GM23338 (cell line): ENCODE measurements at regions not wholly inside any gene's neighbourhood (a gene's known extent, or its start where the extent isn't known, plus 50 kb on each side); places are given as distances from the start of the nearest gene placed in this dataset.

ENCODE experiments used
- ETS1 ChIP-seq: IDR thresholded peaks from 2 replicates; pipeline ENCODE4 v1.6.1; 2016; ENCODE audit warnings: antibody characterized with exemption
- EZH2 ChIP-seq: fragments of 200-600 bp; sonication (generic); IDR thresholded peaks from one replicate; pipeline ENCODE4 v1.8.0; 2017; ENCODE audit warnings: antibody characterized with exemption, mild to moderate bottlenecking, low read depth; ENCODE audit not compliant: unreplicated experiment
- EZH2phosphoT487 ChIP-seq: fragments of 200-600 bp; sonication (generic); IDR thresholded peaks from one replicate; pipeline ENCODE4 v1.8.1; 2018; ENCODE audit warnings: antibody characterized with exemption; ENCODE audit not compliant: unreplicated experiment
- JUNB ChIP-seq: IDR thresholded peaks from one replicate; pipeline ENCODE4 v1.6.1; 2016; ENCODE audit warnings: antibody characterized with exemption; ENCODE audit not compliant: unreplicated experiment
- NANOG ChIP-seq: IDR thresholded peaks from 2 replicates; pipeline ENCODE4 v1.6.1; 2016; ENCODE audit warnings: antibody characterized with exemption, borderline replicate concordance
- REST ChIP-seq: IDR thresholded peaks from one replicate; pipeline ENCODE4 v1.6.1; 2018; ENCODE audit warnings: antibody characterized with exemption; ENCODE audit not compliant: unreplicated experiment
- STAT1 ChIP-seq: IDR thresholded peaks from one replicate; pipeline ENCODE4 v1.6.1; 2016; ENCODE audit warnings: antibody characterized with exemption; ENCODE audit not compliant: unreplicated experiment
- ZNF114 ChIP-seq: fragments of 250-450 bp; sonication (Bioruptor Pico); IDR thresholded peaks from 2 replicates; pipeline ENCODE4 v1.5.0; 2020; ENCODE audit warnings: mild to moderate bottlenecking, moderate library complexity
- ZNF462 ChIP-seq: fragments of 250-450 bp; sonication (Bioruptor Pico); IDR thresholded peaks from 2 replicates; pipeline ENCODE4 v1.5.0; 2020; ENCODE audit warnings: mild to moderate bottlenecking, moderate library complexity

- no peak for TF ChIP-seq ZNF462 (CRISPR knock-in tag)
- no peak for TF ChIP-seq JUNB
- no peak for TF ChIP-seq REST
- no peak for TF ChIP-seq STAT1
- no peak for TF ChIP-seq EZH2
- no peak for TF ChIP-seq ETS1
- TF ChIP-seq EZH2phosphoT487, result no peak
- no peak for TF ChIP-seq NANOG
- TF ChIP-seq ZNF114, result no peak
These were observed 1367.7 kb upstream of the AGA start (continued) for GRCh38 chr4:178809921-178810320.
